CD4-positive, alpha-beta T cell treated with Interleukin-2 at 100 ng/mL for 4 hours (primary cell): ENCODE measurements at regions not wholly inside any gene's neighbourhood (a gene's known extent, or its start where the extent isn't known, plus 50 kb on each side); places are given as distances from the start of the nearest gene placed in this dataset.
"Not testable (repeated sequence)": the region's sequence is repeated elsewhere in the genome, so short reads cannot be mapped to it uniquely, and the experiment has no call there.

Experiments
- DNase-seq: peaks from one replicate; pipeline ENCODE4 v3.0.0-alpha.2; 2020; ENCODE audit warnings: low spot score

- no peak for DNase-seq
These were observed 99.4 kb upstream of the C9orf72 start for GRCh38 chr9:27672718-27673117.

GRCh38 chr9:27673641-27674040, 100.4 kb upstream of the C9orf72 start:
- DNase-seq, result no peak

- DNase-seq, result no peak
These were observed 102.1 kb upstream of the C9orf72 start for GRCh38 chr9:27675354-27675753.

- no peak for DNase-seq
These were observed 103.5 kb upstream of the C9orf72 start for GRCh38 chr9:27676827-27677226.

- DNase-seq, result no peak
These were observed 106.1 kb upstream of the C9orf72 start for GRCh38 chr9:27679338-27679737.

GRCh38 chr9:27683181-27683580, 109.9 kb upstream of the C9orf72 start:
- DNase-seq, result no peak

GRCh38 chr9:27688954-27689353, 115.7 kb upstream of the C9orf72 start:
- no peak for DNase-seq

GRCh38 chr9:27690816-27691215, 117.5 kb upstream of the C9orf72 start:
- not testable (repeated sequence) for DNase-seq

GRCh38 chr9:27699621-27700020, 126.3 kb upstream of the C9orf72 start:
- DNase-seq, result no peak

- no peak for DNase-seq
These were observed 127.7 kb upstream of the C9orf72 start for GRCh38 chr9:27701016-27701415.

GRCh38 chr9:27701587-27701986, 128.3 kb upstream of the C9orf72 start:
- no peak for DNase-seq

- DNase-seq, result no peak
These were observed 130.1 kb upstream of the C9orf72 start for GRCh38 chr9:27703216-27703980.

GRCh38 chr9:27711241-27711640, 138.0 kb upstream of the C9orf72 start:
- DNase-seq, result no peak

GRCh38 chr9:27712806-27713205, 139.5 kb upstream of the C9orf72 start:
- no peak for DNase-seq

- no peak for DNase-seq
These were observed 141.1 kb upstream of the C9orf72 start for GRCh38 chr9:27714388-27714787.

GRCh38 chr9:27715651-27716050, 142.4 kb upstream of the C9orf72 start:
- no peak for DNase-seq

- no peak for DNase-seq
These were observed 144.7 kb upstream of the C9orf72 start for GRCh38 chr9:27717991-27718390.

GRCh38 chr9:27719711-27720110, 146.4 kb upstream of the C9orf72 start:
- DNase-seq, result no peak

GRCh38 chr9:27722866-27723265, 149.6 kb upstream of the C9orf72 start:
- no peak for DNase-seq

- peak; percentile 14 for DNase-seq
These were observed 153.2 kb upstream of the C9orf72 start for GRCh38 chr9:27726244-27727081.

- no peak for DNase-seq
These were observed 159.2 kb upstream of the C9orf72 start for GRCh38 chr9:27732494-27732893.

GRCh38 chr9:27743490-27743889, 170.2 kb upstream of the C9orf72 start:
- no peak for DNase-seq

GRCh38 chr9:27747450-27747849, 174.2 kb upstream of the C9orf72 start:
- DNase-seq, result no peak
